OCI-LY1 (cell line): ENCODE measurements at regions not wholly inside any gene's neighbourhood (a gene's known extent, or its start where the extent isn't known, plus 50 kb on each side); places are given as distances from the start of the nearest gene placed in this dataset.

ENCODE experiments used
- EZH2 ChIP-seq: fragments of 200-600 bp; sonication (generic), shearing (Covaris generic); IDR thresholded peaks from 2 replicates; pipeline ENCODE4 v1.8.0; 2017; ENCODE audit warnings: borderline replicate concordance, mixed run types, mild to moderate bottlenecking, antibody characterized with exemption, low read length, moderate library complexity, mixed read lengths
- TF ChIP-seq, protein P1 (sequence below): fragments of 200-600 bp; sonication (generic), shearing (Covaris generic); IDR thresholded peaks from 2 replicates; pipeline ENCODE4 v1.5.1; 2017; ENCODE audit warnings: mild to moderate bottlenecking, antibody characterized with exemption, low read length, moderate library complexity, mixed read lengths

DNA sequence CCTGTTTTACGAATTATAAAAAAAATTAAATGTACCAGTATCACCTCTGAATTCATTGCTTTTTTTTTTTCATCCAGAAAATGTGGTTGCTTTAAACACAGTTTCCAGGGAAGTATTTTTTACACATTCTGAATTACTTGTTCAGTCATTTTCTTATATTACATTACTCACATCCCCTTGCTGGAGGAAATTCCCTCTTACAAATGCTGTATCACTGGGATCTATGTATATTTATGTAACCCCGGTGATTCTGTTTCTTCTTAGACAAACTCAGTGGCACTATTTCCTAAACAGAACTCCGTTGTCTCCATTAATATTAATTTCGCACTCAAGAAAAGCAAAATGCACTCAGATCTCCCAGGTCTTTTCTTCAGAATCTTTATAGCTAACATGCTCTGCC lies 1078.5 kb upstream of the ZEB2 start:
- TF ChIP-seq EZH2 = no peak
- TF ChIP-seq, protein P1, sequence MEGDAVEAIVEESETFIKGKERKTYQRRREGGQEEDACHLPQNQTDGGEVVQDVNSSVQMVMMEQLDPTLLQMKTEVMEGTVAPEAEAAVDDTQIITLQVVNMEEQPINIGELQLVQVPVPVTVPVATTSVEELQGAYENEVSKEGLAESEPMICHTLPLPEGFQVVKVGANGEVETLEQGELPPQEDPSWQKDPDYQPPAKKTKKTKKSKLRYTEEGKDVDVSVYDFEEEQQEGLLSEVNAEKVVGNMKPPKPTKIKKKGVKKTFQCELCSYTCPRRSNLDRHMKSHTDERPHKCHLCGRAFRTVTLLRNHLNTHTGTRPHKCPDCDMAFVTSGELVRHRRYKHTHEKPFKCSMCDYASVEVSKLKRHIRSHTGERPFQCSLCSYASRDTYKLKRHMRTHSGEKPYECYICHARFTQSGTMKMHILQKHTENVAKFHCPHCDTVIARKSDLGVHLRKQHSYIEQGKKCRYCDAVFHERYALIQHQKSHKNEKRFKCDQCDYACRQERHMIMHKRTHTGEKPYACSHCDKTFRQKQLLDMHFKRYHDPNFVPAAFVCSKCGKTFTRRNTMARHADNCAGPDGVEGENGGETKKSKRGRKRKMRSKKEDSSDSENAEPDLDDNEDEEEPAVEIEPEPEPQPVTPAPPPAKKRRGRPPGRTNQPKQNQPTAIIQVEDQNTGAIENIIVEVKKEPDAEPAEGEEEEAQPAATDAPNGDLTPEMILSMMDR = no peak
